ACHN (cell line): ENCODE measurements at regions not wholly inside any gene's neighbourhood (a gene's known extent, or its start where the extent isn't known, plus 50 kb on each side); places are given as distances from the start of the nearest gene placed in this dataset.

ENCODE experiments used
- DNase-seq: peaks from one replicate; pipeline ENCODE4 v3.0.0-alpha.2; 2015
- in situ Hi-C: cut with HindIII; loops from 2 replicates; pipeline ENCODE4 v1.10.0; 2017; ENCODE audit warnings: low sequenced_read_pairs, low pct_ligation_motif_present, low pct_unique_long_range_greater_than_20kb

- DNase-seq = peak; percentile 93
- in situ Hi-C loops = no loop called here
Measured at GRCh38 chr4:123832173-123833026, 435.8 kb downstream of the SPRY1 start.

GRCh38 chr4:123833171-123833643 lies 436.6 kb downstream of the SPRY1 start:
- in situ Hi-C loops = no loop called here
- no peak for DNase-seq

DNA sequence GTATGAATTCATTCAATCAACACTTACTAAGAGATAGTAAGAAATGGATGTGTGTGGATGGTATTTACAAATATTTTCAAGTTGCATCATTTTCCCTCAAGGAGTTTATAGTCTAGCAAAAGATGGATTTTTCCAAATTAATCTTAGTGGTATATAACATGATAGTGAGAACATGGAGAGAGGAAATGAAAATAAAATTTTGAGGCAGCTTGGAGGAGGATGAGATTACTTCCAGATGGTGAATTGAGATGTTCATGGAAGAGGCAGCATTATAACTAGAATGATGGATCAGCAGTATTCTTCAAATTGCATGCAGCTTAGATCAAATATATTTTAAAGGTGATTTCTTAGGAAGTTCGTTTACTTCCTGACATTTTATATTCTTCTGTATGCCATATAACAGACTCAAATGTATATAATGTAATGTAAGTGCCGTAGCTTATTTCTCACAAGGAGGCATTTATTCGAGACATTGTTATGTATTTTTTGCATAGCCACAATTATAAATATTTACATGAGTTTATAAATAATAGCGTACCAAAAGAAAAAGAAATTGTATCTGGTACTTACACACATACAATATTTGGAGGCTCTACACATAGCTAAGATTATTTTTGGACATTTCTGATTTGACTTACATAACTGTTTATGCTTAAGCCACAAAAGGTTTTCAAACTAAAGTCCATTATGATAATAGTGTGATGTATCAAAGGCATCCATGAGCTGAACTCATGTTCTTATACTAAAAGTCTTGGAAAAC lies 439.4 kb downstream of the SPRY1 start:
- in situ Hi-C loops = no loop called here
- DNase-seq = no peak

DNA sequence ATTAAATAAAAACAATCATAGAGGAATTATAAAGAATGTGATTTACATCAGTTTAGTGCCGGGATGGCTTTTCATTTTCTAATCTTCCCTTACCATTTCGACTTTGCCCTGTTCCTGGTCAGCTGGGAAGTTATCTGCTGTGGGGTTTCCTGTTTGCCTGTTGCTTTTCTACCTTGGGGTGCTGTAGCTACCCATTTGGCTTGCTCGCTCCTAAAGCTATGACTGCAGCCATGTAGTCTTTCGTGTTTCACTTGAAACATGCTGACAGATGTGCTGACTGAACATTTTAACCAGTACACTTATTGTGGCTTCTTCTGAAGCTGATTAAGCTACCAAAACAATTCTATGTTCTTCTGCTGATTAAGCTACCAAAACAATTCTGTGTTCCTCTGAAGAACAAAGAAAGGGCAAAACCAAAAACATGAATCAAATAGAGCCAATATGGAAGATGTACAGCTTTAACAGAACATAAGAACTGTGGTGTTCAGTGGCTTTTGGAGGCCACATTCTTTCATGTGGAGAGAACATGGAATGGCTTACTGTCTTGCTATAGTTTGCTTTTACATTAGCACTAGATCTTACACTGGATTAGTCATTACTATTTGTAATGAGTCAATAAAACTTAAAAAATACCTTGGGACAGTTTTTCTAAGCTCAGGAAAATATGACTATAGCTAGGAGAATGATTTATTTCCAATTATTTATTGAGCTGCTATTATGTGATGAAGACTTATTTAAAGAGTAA lies 440.4 kb downstream of the SPRY1 start:
- in situ Hi-C loops = no loop called here
- DNase-seq = no peak

DNA sequence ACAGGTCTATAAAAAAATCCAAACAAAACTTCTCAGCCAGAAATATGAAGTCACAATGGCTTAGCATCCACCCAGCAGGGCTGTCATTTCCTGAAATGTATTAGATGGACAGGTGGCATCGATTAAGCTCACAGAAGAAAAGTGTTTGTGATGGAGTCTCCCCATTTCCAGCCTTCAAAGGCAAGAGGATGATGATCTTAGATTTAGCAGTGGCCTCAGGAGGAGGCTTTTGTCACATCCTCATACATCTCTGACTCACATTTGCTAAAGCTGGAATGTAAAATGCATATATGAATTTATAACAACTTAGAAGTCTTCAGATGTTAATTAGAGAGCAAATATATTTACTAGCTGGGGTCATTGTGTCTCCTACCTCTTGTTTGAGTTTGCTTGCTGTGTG lies 441.9 kb downstream of the SPRY1 start:
- in situ Hi-C loops = no loop called here

GRCh38 chr4:123840197-123840596 lies 443.6 kb downstream of the SPRY1 start:
- DNase-seq = no peak
- in situ Hi-C loops = no loop called here

More for the DNA sequence above, 441.9 kb downstream of the SPRY1 start:
- DNase-seq = no peak

GRCh38 chr4:123841447-123842121 lies 445.0 kb downstream of the SPRY1 start:
- in situ Hi-C loops = no loop called here
- no peak for DNase-seq

DNA sequence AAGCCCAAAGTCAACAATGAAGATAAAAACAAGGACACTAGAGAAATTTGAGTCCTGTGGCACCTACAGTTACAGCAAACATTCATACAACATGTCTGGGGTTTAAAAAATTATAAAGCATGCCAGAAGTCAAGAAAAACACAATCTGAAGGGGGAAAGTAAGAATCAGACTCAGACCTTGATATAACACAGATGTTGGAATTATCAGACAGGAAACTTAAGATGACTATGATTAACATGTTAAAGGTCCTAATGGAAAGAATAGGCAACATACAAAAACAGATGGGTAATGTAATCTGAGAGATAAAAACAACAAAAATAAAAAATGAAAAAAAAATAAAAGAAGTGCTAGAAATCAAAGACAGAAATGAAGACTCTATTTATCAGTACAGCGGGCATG lies 446.5 kb downstream of the SPRY1 start:
- in situ Hi-C loops = no loop called here
- no peak for DNase-seq

GRCh38 chr4:123844374-123844773 lies 447.8 kb downstream of the SPRY1 start:
- in situ Hi-C loops = no loop called here
- DNase-seq = no peak

- in situ Hi-C loops = no loop called here
- DNase-seq = no peak
Measured at GRCh38 chr4:123846092-123846491, 449.5 kb downstream of the SPRY1 start.

DNA sequence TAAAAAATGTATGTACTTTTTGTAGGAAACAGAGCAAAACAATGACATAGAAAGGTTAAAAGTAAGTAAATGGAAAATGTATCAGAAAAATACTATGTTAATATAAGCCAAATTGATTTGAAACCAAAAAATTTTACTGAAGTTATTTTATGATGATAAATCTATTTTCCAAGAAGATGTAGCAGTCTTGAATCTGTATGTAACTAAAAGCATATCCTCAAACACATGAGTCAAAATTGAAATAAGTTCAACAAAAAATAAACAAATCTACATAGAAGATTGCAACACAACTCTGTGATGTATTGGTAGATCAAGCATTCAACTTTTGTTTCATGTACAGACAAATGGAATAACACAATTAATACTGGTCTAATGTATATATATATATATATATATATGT lies 450.0 kb downstream of the SPRY1 start:
- no peak for DNase-seq
- in situ Hi-C loops = no loop called here

GRCh38 chr4:123848606-123849005 lies 452.0 kb downstream of the SPRY1 start:
- in situ Hi-C loops = no loop called here
- no peak for DNase-seq

- DNase-seq = no peak
- in situ Hi-C loops = no loop called here
Measured at GRCh38 chr4:123849495-123849894, 452.9 kb downstream of the SPRY1 start.

- in situ Hi-C loops = no loop called here
- DNase-seq = no peak
Measured at GRCh38 chr4:123851521-123851920, 454.9 kb downstream of the SPRY1 start.

GRCh38 chr4:123853651-123854050 lies 457.1 kb downstream of the SPRY1 start:
- no peak for DNase-seq
- in situ Hi-C loops = no loop called here

GRCh38 chr4:123856689-123857545 lies 460.3 kb downstream of the SPRY1 start:
- DNase-seq = no peak

DNA sequence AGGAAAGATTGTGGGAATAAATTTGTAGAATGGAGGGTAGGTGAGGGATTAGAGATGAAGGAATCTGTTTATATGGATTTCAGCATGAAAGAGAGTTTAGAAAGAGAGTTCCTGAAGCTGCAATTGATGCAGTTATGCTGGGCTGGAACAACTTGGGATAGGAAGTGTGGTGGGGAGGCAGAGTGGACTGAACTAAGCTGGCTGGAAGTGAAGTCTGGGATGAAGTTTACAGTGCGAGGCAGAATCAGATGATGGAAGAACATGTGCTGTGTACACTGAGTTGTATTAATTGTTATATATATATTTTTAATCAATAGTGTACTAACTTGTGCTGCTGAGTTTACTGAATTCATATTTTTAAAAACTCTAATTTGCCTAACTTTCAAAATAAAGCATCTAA lies 461.9 kb downstream of the SPRY1 start:
- no peak for DNase-seq
- in situ Hi-C loops = no loop called here

More at GRCh38 chr4:123856689-123857545, 460.3 kb downstream of the SPRY1 start:
- in situ Hi-C loops = no loop called here

GRCh38 chr4:123862812-123863211 lies 466.2 kb downstream of the SPRY1 start:
- in situ Hi-C loops = no loop called here
- no peak for DNase-seq
